Esophagus squamous epithelium (tissue), 4 donors: ENCODE measurements at regions not wholly inside any gene's neighbourhood (a gene's known extent, or its start where the extent isn't known, plus 50 kb on each side); places are given as distances from the start of the nearest gene placed in this dataset.

ENCODE experiments used
- CTCF ChIP-seq, 6 experiments: fragments of 450-650 bp in 4 of 6; fragments of 200-600 bp in 2 of 6; sonication (generic) in 2 of 6; IDR thresholded peaks; one replicate each; pipeline ENCODE4 v1.5.1; 2016 to 2019; ENCODE audit warnings: antibody characterized with exemption in 6 of 6, mild to moderate bottlenecking in 4 of 6, moderate library complexity in 4 of 6
- POLR2A ChIP-seq, 4 donors: fragments of 450-650 bp; IDR thresholded peaks; one replicate each; pipeline ENCODE4 v1.6.1; 2017; ENCODE audit warnings: antibody characterized with exemption in 4 of 4, mild to moderate bottlenecking in 4 of 4, moderate library complexity in 3 of 4

GRCh38 chr4:55762819-55763218 is 56.8 kb upstream of the EXOC1L start:
- TF ChIP-seq CTCF (IDR thresholded peaks at IDR 0.05) (no peak), POLR2A (IDR thresholded peaks at IDR 0.05) (no peak)
